Activated effector memory CD4-positive, alpha-beta T cell treated with Interleukin-2 at 50 U/mL for 16 hours (primary cell): ENCODE measurements at regions not wholly inside any gene's neighbourhood (a gene's known extent, or its start where the extent isn't known, plus 50 kb on each side); places are given as distances from the start of the nearest gene placed in this dataset.
"Not testable (repeated sequence)": the region's sequence is repeated elsewhere in the genome, so short reads cannot be mapped to it uniquely, and the experiment has no call there.

Source experiments
- DNase-seq: peaks from one replicate; pipeline ENCODE4 v3.0.0-alpha.2; 2020

DNA sequence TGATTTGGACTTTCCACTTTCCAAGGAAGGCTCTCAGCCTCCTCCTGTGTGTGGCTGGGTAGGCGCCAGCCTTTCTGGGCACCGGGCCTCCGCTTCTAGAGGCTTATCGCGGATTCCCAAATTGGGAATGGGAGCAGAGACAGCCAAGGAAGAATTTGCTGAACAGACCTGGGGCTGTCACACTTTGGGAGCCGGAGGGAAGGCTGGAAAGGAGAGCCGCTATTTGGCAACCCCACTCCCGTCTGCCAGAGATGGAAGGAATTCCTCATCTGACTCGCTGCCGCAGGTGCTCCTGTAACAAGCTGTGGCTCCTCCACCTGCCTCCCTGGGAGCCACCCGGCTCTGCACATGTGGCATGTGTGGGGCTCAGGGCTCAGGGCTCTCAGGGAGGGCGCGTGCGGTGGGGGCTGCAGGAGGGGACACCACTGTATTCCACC is 50.8 kb upstream of the ECHDC3 start:
- DNase-seq, result no peak

- no peak for DNase-seq
Observed at GRCh38 chr10:11689945-11690736, 52.0 kb upstream of the ECHDC3 start.

GRCh38 chr10:11688448-11688795 is 53.8 kb upstream of the ECHDC3 start:
- not testable (repeated sequence) for DNase-seq

GRCh38 chr10:11687779-11688447 is 54.3 kb upstream of the ECHDC3 start:
- no peak for DNase-seq

GRCh38 chr10:11687357-11687771 is 54.8 kb upstream of the ECHDC3 start:
- DNase-seq, result no peak

DNA sequence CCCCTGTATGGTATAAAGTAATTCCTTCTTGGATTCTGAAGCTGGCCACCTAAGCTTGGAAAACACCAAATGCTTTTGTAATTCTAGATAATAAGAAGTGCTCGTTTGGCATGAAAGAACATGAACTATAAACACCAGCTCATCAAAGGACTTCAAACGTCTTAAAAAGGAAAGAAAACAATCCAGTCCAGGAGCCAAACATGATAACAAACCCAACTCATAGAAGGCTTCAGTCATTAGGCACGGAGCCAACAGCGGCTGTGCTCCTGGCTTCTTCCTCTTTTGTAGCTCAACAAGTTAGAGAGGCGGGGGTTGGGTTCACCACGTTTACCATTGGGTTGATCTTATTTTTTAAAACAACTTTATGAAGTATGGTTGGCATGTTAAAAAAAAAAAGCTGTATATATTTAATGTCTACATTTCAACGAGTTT is 56.4 kb upstream of the ECHDC3 start:
- DNase-seq, result peak; percentile 10

DNA sequence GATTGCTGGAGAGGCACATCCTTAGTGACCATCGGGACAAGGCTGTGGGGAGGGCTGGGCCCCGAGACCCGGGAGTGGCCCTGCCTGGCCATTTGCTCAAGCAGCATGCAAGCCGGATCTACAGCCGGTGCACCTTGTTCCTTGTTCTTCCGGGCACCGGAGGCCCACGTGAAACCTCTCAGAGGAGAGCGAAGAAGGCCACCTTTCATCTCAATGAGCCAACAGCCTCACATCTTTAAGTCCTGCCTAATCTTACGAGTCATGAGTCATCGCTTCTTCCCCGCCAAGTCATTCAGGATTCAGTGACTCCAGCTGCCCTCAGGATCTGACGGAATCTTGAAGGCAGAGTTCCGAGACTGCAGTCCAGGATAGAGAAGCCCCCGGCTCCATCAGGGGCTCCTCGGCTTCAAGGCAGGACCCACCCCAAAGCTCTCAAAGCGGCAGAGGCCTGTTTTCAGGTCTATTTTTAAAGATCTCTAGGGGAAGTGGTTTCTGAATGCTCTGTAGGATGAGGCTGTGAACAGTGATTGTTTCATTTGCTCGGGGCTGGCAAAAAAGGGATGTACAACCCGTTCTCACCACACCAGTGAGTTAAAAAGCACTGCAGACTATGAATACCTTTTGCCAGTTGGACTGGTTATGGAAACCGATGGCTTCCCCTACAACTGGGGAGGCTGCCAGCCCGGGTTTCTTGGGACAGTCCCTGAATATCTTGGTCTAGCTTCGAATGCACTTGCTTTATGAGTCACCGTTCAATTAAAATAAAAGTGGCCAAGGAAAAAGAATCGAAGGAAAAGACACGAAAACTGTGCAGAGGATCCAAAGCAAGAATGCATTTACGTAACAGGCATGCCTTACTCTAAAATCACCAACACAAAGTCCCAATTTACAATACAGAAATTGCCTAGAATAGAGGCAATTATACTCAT is 57.2 kb upstream of the ECHDC3 start:
- peak; percentile 59 for DNase-seq

DNA sequence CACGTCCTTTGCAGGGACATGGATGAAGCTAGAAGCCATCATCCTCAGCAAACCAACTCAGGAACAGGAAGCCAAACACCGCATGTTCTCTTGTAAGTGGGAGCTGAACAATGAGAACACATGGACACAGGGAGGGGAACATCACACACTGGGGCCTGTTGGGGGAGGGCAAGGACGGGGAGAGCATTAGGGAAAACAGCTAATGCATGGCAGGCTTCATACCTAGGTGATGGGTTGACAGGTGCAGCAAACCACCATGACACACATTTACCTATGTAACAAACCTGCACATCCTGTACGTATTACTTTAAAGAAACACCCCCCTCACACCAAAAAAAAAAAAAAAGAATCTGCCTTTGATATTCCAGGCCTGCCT is 57.9 kb upstream of the ECHDC3 start:
- not testable (repeated sequence) for DNase-seq

DNA sequence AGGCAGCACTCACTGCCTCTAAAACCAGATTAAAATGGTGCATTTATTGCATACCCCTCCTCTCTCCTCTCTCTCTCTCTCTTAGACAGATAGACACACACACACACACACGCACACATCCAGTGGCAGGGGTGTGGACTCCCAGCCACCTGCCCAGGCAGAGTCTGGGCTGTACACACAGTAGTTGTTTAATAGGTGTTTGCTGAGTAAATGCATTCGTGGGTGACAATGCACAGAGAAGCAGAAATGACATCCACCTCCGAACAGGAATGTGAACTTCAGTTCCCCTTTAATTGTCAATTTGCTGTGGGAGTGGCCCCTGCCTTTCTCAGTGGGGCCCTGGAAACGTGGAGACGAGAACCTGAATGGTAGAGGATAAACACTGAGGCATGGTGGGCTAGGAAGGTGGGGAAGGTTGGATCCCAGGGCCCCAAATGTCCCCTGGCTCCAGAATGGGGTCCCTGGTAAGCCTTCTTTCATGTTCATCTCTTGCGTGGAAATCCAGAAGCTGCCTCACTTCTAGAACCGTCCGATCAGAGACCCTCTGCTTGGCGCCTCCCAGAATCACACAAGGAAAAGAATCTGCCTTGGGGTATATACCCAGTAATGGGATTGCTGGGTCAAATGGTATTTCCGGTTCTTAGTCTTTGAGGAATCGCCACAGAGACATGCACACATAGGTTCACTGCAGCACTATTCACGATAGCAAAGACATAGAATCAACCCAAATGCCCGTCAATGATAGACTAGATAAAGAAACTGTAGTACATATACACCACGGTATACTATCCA is 58.5 kb upstream of the ECHDC3 start:
- DNase-seq, result no peak

- no peak for DNase-seq
Observed at GRCh38 chr10:11682851-11683250, 59.3 kb upstream of the ECHDC3 start.

- DNase-seq, result no peak
Observed at GRCh38 chr10:11682267-11682683, 59.9 kb upstream of the ECHDC3 start.

DNA sequence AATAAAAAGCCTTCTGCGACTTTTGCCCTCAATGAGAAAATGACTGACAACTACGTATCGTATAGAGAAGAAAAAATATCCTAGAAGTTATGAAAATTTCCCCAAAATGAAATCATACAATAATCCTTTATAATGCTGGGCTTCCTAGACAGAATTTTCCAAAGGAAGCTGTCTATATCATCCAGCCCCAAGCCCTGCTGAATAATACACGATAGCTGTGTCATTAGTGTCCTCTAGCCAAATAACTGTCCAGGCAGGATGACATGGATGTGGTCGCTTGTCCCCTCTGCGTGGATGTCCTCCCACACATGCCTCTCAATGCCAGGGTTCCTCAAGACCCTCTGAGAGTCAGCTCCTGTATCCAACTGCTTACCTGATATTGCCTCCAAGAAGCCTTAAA is 61.7 kb upstream of the ECHDC3 start:
- DNase-seq, result no peak

- no peak for DNase-seq
Observed at GRCh38 chr10:11679946-11680345, 62.2 kb upstream of the ECHDC3 start.

DNA sequence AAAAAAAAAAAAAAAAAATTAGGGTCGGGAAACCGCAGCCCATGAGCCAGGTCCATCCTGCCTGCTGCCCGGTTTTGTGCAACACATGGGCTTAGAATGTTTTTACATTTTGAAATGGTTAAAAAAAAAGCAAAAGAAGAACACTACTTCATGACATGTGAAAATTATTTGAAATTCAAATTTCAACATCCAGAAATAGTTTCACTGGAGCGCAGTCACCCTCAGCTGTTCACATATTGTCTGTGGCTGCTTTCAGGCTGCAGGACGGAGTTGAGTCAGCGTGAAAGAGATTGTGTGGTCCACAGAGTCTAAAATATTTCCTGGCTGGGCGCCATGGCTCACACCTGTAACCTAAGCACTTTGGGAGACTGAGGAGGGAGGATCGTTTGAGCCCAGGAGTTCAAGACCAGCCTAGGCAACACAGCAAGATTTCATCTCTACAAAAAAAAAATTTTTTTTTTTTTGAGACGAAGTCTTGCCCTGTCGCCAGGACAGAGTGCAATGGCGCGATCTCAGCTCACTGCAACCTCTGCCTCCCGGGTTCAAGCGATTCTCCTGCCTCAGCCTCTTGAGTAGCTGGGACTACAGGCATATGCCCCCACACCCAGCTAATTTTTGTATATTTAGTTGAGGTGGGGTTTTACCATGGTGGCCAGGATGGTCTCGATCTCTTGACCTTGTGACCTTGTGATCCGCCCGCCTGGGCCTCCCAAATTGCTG is 63.9 kb upstream of the ECHDC3 start:
- no peak for DNase-seq

- no peak for DNase-seq
Observed at GRCh38 chr10:11677480-11677879, 64.7 kb upstream of the ECHDC3 start.

DNA sequence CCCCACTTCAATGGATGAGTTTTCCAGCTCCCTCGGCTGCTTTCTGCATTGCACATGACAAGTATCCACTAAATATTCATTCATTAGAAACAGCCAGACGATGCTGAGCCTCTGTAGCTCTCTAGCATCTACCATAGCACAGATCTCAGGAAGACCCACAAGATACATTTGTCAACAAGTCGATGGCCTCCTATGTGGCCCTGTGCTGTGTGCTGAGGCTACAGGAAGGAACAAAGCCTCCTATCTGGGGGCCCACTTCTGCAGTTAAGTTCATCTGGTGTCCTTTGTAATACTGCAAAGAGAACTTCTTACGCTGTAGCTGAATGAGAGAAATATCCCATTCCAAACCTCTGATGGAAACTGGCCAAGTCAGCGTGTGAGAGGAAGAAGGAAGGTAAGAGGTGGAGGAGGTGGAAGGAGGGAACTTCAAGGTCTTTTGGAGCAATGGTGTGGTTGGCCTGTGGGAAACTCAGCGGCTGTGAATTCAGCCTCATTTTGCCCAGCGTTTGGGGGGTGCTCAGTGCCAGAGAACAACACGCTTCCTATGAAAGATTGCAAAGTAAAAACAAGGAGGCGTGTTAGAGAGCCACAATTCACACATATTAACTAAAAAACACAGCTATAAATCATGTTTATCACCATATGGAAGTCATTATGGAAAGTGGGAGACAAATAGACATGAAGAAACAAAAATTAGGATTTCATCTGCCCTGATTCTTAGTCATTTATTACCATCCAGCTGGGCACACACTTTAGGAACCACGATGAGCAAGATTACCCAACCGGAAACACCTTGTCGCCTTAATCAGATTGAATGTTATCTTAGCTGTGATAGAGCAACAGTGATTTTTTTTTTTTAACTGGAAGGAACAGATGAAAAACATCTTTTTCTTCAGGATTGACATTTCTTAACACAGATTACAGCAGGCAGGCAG is 62.2 kb upstream of the USP6NL start:
- no peak for DNase-seq

DNA sequence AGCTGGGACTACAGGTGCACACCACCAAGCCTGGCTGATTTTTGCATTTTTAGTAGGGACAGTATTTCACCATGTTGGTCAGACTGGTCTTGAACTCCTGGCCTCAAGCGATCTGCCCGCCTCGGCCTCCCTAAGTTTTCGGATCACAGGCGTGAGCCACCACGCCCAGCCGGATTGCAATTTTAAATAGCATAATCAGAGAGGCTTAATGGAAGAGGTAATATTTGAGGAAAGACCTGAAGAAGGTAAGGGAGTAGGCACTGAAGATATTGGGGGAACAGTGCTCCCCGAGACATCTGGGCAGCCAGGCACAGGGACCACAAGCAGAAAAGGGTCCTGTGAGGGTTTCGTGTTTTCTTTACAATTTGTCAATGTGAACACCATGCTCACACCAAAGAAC is 61.4 kb upstream of the USP6NL start:
- DNase-seq, result no peak

GRCh38 chr10:11670381-11670780 is 58.9 kb upstream of the USP6NL start:
- DNase-seq, result no peak

- no peak for DNase-seq
Observed at GRCh38 chr10:11668847-11669610, 57.6 kb upstream of the USP6NL start.

GRCh38 chr10:11667756-11668155 is 56.3 kb upstream of the USP6NL start:
- no peak for DNase-seq
